IPS-15b (cell line): ENCODE measurements at regions not wholly inside any gene's neighbourhood (a gene's known extent, or its start where the extent isn't known, plus 50 kb on each side); places are given as distances from the start of the nearest gene placed in this dataset.
"Not testable (repeated sequence)": the region's sequence is repeated elsewhere in the genome, so short reads cannot be mapped to it uniquely, and the experiment has no call there.

Source experiments
- H3K27me3 ChIP-seq: one replicate; pipeline ENCODE4 v1.6.1; 2013; ENCODE audit warnings: low read length; ENCODE audit not compliant: control insufficient read depth, insufficient read depth
- H3K36me3 ChIP-seq: one replicate; pipeline ENCODE4 v1.6.1; 2013; ENCODE audit warnings: low read length; ENCODE audit not compliant: control insufficient read depth, insufficient read depth
- H3K4me1 ChIP-seq: one replicate; pipeline ENCODE4 v1.6.1; 2013; ENCODE audit warnings: mild to moderate bottlenecking, low read length; ENCODE audit not compliant: control insufficient read depth, insufficient read depth
- H3K4me3 ChIP-seq: one replicate; pipeline ENCODE4 v1.5.1; 2013; ENCODE audit warnings: low read depth, low read length
- H3K9ac ChIP-seq: one replicate; pipeline ENCODE4 v1.6.1; 2013; ENCODE audit warnings: low read depth, mild to moderate bottlenecking, low read length
- H3K9me3 ChIP-seq: one replicate; pipeline ENCODE4 v1.6.1; 2013; ENCODE audit warnings: mild to moderate bottlenecking, low read length; ENCODE audit not compliant: control insufficient read depth, insufficient read depth

- Histone ChIP-seq H3K9ac (no peak overlapping the region), H3K27me3 (peaks cover 24% of the 10 kb centered on the region), H3K4me1 (no peaks in the 10 kb centered on the region), H3K4me3 (no peak overlapping the region), H3K9me3 (no peaks in the 10 kb centered on the region), H3K36me3 (no peaks in the 10 kb centered on the region)
These were observed 158.3 kb upstream of the CACNA1E start for GRCh38 chr1:181324797-181325616.

- not testable (repeated sequence) for H3K4me3 ChIP-seq, H3K9ac ChIP-seq, H3K4me1 ChIP-seq, H3K9me3 ChIP-seq, H3K36me3 ChIP-seq
- peaks cover 16% of the 10 kb centered on the region for H3K27me3 ChIP-seq
These were observed 157.6 kb upstream of the CACNA1E start for GRCh38 chr1:181325765-181326164.

- Histone ChIP-seq H3K27me3 (peaks cover 11% of the 10 kb centered on the region), H3K4me3 (no peak overlapping the region), H3K9ac (no peak overlapping the region), H3K36me3 (no peaks in the 10 kb centered on the region), H3K4me1 (no peaks in the 10 kb centered on the region), H3K9me3 (no peaks in the 10 kb centered on the region)
These were observed 157.0 kb upstream of the CACNA1E start for GRCh38 chr1:181326348-181326747.

- no peaks in the 10 kb centered on the region for H3K4me1 ChIP-seq
- H3K36me3 ChIP-seq: no peaks in the 10 kb centered on the region
- no peaks in the 10 kb centered on the region for H3K9me3 ChIP-seq
- H3K4me3 ChIP-seq: no peak overlapping the region
- H3K9ac ChIP-seq: no peak overlapping the region
- peaks cover 5% of the 10 kb centered on the region for H3K27me3 ChIP-seq
These were observed 155.5 kb upstream of the CACNA1E start for GRCh38 chr1:181327796-181328195.

GRCh38 chr1:181334724-181335123, 148.6 kb upstream of the CACNA1E start:
- no peaks in the 10 kb centered on the region for H3K36me3 ChIP-seq
- H3K9ac ChIP-seq: no peak overlapping the region
- no peak overlapping the region for H3K4me3 ChIP-seq
- no peaks in the 10 kb centered on the region for H3K27me3 ChIP-seq
- no peaks in the 10 kb centered on the region for H3K4me1 ChIP-seq
- H3K9me3 ChIP-seq: no peaks in the 10 kb centered on the region

GRCh38 chr1:181335631-181336030, 147.7 kb upstream of the CACNA1E start:
- no peaks in the 10 kb centered on the region for H3K36me3 ChIP-seq
- H3K4me3 ChIP-seq: no peak overlapping the region
- H3K27me3 ChIP-seq: no peaks in the 10 kb centered on the region
- H3K9me3 ChIP-seq: no peaks in the 10 kb centered on the region
- H3K9ac ChIP-seq: no peak overlapping the region
- H3K4me1 ChIP-seq: no peaks in the 10 kb centered on the region

- H3K4me3 ChIP-seq: no peak overlapping the region
- no peaks in the 10 kb centered on the region for H3K9me3 ChIP-seq
- no peaks in the 10 kb centered on the region for H3K36me3 ChIP-seq
- H3K9ac ChIP-seq: no peak overlapping the region
- no peaks in the 10 kb centered on the region for H3K4me1 ChIP-seq
- no peaks in the 10 kb centered on the region for H3K27me3 ChIP-seq
These were observed 142.2 kb upstream of the CACNA1E start for GRCh38 chr1:181341026-181341632.

GRCh38 chr1:181344091-181344490, 139.2 kb upstream of the CACNA1E start:
- Histone ChIP-seq H3K27me3 (no peaks in the 10 kb centered on the region), H3K4me1 (no peaks in the 10 kb centered on the region), H3K9ac (no peak overlapping the region), H3K4me3 (no peak overlapping the region), H3K9me3 (no peaks in the 10 kb centered on the region), H3K36me3 (no peaks in the 10 kb centered on the region)

- Histone ChIP-seq H3K9ac (no peak overlapping the region), H3K27me3 (no peaks in the 10 kb centered on the region), H3K36me3 (no peaks in the 10 kb centered on the region), H3K9me3 (no peaks in the 10 kb centered on the region), H3K4me3 (no peak overlapping the region), H3K4me1 (no peaks in the 10 kb centered on the region)
These were observed 138.2 kb upstream of the CACNA1E start for GRCh38 chr1:181345146-181345545.

- no peaks in the 10 kb centered on the region for H3K9me3 ChIP-seq
- no peaks in the 10 kb centered on the region for H3K36me3 ChIP-seq
- no peak overlapping the region for H3K9ac ChIP-seq
- no peaks in the 10 kb centered on the region for H3K4me1 ChIP-seq
- H3K4me3 ChIP-seq: no peak overlapping the region
- H3K27me3 ChIP-seq: no peaks in the 10 kb centered on the region
These were observed 135.6 kb upstream of the CACNA1E start for GRCh38 chr1:181347495-181348390.

GRCh38 chr1:181349512-181349911, 133.8 kb upstream of the CACNA1E start:
- Histone ChIP-seq H3K9ac (no peak overlapping the region), H3K36me3 (no peaks in the 10 kb centered on the region), H3K4me3 (no peak overlapping the region), H3K27me3 (no peaks in the 10 kb centered on the region), H3K4me1 (no peaks in the 10 kb centered on the region), H3K9me3 (no peaks in the 10 kb centered on the region)
